ENCODE measurements at regions not wholly inside any gene's neighbourhood (a gene's known extent, or its start where the extent isn't known, plus 50 kb on each side); places are given as distances from the start of the nearest gene placed in this dataset.

DNA sequence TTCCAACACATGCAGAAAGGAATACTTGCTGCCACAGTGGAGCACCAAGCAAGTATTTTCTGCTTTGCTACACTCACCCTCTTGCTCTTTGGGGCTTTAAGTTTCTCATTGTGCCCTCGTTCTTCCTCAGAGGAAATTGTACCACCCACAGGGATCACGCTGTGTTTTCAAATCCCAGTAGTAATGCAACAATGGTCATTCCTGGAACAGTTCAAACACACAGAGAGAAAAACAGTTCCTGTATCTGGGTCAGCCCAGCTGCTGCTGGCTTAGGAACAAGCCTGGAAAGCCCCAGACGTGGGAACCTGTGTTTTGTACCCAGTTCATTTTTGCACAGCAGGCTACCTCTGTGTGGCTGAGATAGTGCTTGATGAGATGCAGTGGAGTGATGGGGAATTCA, 907.8 kb downstream of the STPG2 start:
- Mint-ChIP-seq H3K36me3 (ENCODE audit: low read depth) (no peaks in the 10 kb centered on the region), H3K4me1 (peaks cover 17% of the 10 kb centered on the region), H3K27ac (peak overlapping the region; percentile 1), H3K27me3 (ENCODE audit: low read depth, poor library complexity) (no peaks in the 10 kb centered on the region), H3K4me3 (no peak overlapping the region), H3K9me3 (no peaks in the 10 kb centered on the region)
- no peak for DNase-seq
- TF ChIP-seq, protein P1, sequence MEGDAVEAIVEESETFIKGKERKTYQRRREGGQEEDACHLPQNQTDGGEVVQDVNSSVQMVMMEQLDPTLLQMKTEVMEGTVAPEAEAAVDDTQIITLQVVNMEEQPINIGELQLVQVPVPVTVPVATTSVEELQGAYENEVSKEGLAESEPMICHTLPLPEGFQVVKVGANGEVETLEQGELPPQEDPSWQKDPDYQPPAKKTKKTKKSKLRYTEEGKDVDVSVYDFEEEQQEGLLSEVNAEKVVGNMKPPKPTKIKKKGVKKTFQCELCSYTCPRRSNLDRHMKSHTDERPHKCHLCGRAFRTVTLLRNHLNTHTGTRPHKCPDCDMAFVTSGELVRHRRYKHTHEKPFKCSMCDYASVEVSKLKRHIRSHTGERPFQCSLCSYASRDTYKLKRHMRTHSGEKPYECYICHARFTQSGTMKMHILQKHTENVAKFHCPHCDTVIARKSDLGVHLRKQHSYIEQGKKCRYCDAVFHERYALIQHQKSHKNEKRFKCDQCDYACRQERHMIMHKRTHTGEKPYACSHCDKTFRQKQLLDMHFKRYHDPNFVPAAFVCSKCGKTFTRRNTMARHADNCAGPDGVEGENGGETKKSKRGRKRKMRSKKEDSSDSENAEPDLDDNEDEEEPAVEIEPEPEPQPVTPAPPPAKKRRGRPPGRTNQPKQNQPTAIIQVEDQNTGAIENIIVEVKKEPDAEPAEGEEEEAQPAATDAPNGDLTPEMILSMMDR (IDR thresholded peaks at IDR 0.05), result no peak

DNA sequence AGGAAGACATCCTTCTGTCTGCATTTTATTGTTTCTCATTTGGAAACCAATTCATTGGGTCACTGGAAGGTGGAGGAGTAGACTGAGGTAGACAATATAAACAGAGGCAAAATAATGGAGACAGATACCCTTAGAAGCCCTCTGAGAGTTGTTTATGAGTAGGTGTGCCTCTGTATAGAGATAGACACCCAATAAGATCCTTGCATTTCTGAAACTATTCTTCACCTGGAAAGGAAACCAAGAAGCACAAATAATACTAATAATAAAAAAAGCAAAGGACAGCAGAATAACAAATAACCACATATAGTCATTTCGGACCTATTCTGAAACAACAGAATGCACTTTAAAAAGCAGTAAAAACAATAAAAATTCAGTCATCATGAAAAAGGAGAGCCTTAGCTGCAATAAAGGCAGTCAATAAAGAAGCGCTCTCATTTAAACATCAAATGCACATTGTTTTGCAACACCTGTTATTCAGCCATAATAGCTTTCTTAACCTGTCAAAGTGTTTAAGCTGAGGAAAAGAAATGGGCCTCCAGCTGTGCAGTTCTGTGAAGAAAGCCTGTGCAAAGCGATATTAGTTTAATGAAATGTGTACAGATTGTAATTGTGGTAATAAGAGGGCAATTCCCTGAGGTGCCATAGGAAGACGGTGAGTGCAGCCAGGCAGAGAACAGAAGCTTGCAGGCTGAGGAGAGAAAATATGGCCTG, 904.2 kb downstream of the STPG2 start:
- Mint-ChIP-seq H3K36me3 (ENCODE audit: low read depth) (no peaks in the 10 kb centered on the region), H3K4me1 (peaks cover 17% of the 10 kb centered on the region), H3K9me3 (no peaks in the 10 kb centered on the region), H3K27ac (peak overlapping the region; percentile 76), H3K4me3 (no peak overlapping the region), H3K27me3 (ENCODE audit: low read depth, poor library complexity) (no peaks in the 10 kb centered on the region)
- peak; percentile 6 for DNase-seq
- TF ChIP-seq, protein P1 (IDR thresholded peaks at IDR 0.05), result no peak

DNA sequence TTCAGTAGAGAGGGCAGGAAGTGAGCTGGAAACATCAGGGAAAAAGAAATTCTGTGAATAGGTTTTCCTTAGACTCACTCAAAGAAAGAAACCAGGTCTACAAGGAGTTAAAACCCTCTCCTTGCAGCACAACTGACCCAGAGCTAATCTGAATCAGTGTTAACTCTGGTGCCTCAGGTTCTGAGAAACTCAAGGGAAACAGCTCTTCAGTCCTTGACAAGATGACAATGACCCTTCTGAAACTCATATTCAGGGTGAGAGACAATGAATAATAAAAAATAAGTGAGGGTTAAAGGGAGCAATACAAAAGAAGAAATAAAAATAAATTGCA, 903.6 kb downstream of the STPG2 start:
- H3K27ac Mint-ChIP-seq, result peak overlapping the region; percentile 76

DNA sequence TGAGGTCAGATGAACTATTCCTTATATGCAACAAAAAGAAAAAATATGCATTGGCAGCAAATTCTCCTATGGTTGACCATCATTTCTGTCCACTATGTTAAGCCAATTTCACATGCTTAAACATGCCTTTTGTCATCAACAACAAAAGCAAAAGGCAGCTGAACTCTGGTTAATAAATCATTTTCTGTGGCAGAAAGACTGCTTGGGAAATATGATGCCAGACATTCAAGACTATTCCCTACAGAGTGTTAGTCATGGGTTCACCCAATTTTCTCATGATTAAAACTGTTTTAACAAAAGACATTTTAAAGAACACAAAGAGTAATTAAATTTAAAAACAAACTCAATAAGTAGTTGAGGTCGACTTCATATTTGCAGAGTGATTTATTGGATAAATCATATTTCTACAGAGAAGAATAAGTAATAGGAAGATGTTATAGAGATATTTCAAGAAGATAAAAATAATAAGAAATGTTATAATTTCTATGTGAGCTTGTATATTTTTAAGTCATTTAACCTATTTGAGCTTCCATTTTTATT, 890.6 kb downstream of the STPG2 start:
- peaks cover 14% of the 10 kb centered on the region for H3K9me3 Mint-ChIP-seq
- H3K4me1 Mint-ChIP-seq, result no peaks in the 10 kb centered on the region
- TF ChIP-seq, protein P1 (IDR thresholded peaks at IDR 0.05), result no peak
- H3K4me3 Mint-ChIP-seq, result no peak overlapping the region
- H3K27me3 Mint-ChIP-seq (ENCODE audit: low read depth, poor library complexity), result no peaks in the 10 kb centered on the region
- no peaks in the 10 kb centered on the region for H3K36me3 Mint-ChIP-seq (ENCODE audit: low read depth)
- DNase-seq, result no peak
- H3K27ac Mint-ChIP-seq, result no peak overlapping the region

More for the DNA sequence above, 903.6 kb downstream of the STPG2 start:
- Mint-ChIP-seq H3K9me3 (no peaks in the 10 kb centered on the region), H3K27me3 (ENCODE audit: low read depth, poor library complexity) (no peaks in the 10 kb centered on the region), H3K4me1 (peaks cover 17% of the 10 kb centered on the region), H3K4me3 (no peak overlapping the region), H3K36me3 (ENCODE audit: low read depth) (no peaks in the 10 kb centered on the region)
- DNase-seq, result no peak
- TF ChIP-seq, protein P1 (IDR thresholded peaks at IDR 0.05), result no peak

DNA sequence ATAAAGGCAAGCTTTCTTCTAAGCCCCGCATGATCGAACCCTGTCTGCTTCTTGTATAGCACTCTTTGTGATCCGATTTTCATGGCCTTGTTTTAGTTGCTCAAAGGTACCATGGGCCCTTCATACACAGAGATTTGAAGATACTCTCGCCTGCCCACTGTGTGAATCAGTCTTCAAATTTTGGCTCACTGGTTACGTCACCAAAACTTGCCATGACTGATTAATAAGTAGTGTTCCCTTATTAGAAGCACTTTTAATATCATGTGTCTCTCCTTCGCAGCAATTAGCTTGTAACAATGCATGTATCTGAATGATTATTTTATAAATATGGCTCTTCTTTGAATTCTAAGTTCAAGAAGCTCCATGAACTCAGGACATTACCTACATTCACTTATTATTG, 880.5 kb downstream of the STPG2 start:
- no peak for DNase-seq
- H3K4me1 Mint-ChIP-seq, result no peaks in the 10 kb centered on the region
- no peak overlapping the region for H3K4me3 Mint-ChIP-seq
- TF ChIP-seq, protein P1 (IDR thresholded peaks at IDR 0.05), result no peak
- no peaks in the 10 kb centered on the region for H3K27me3 Mint-ChIP-seq (ENCODE audit: low read depth, poor library complexity)
- H3K27ac Mint-ChIP-seq, result peak overlapping the region; percentile 58
- H3K36me3 Mint-ChIP-seq (ENCODE audit: low read depth), result no peaks in the 10 kb centered on the region
- H3K9me3 Mint-ChIP-seq, result peaks cover 9% of the 10 kb centered on the region

DNA sequence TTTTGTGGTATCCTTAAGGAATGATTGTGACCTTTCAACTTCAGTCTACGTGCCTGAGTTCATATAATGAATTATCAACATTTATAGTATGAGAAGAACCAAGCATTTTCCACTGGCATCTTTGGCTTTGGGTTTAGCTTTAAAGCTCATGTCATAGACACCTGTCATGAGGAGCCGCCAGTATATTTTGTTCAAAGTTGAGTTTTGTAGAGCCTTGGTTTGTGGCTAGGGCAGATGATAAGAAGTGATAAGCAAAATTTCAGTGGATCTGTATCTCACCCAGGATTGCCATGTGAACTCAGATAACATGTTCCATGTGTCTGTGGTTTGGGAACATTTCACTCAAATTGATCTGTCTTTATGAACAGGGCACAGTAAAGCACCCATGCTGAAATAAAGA, 873.2 kb downstream of the STPG2 start:
- no peak overlapping the region for H3K4me3 Mint-ChIP-seq
- H3K27me3 Mint-ChIP-seq (ENCODE audit: low read depth, poor library complexity), result no peaks in the 10 kb centered on the region
- no peak for DNase-seq
- no peak overlapping the region for H3K27ac Mint-ChIP-seq
- peaks cover 12% of the 10 kb centered on the region for H3K9me3 Mint-ChIP-seq
- no peaks in the 10 kb centered on the region for H3K4me1 Mint-ChIP-seq
- TF ChIP-seq, protein P1 (IDR thresholded peaks at IDR 0.05), result no peak
- no peaks in the 10 kb centered on the region for H3K36me3 Mint-ChIP-seq (ENCODE audit: low read depth)
